H1 (cell line): ENCODE measurements at regions not wholly inside any gene's neighbourhood (a gene's known extent, or its start where the extent isn't known, plus 50 kb on each side); places are given as distances from the start of the nearest gene placed in this dataset.

ENCODE experiments used
- CHD7 ChIP-seq: fragments of 300-600 bp; sonication (generic); IDR thresholded peaks from 2 replicates; pipeline ENCODE4 v1.7.1; 2012; ENCODE audit warnings: low read length, moderate library complexity, mild to moderate bottlenecking, inconsistent platforms; ENCODE audit not compliant: insufficient replicate concordance

- TF ChIP-seq CHD7, result no peak
- TF ChIP-seq, all 59 proteins: peak for 0
These were observed 170.2 kb upstream of the P2RY1 start (continued) for GRCh38 chr3:152664766-152665165.
